ENCODE measurements at regions not wholly inside any gene's neighbourhood (a gene's known extent, or its start where the extent isn't known, plus 50 kb on each side); places are given as distances from the start of the nearest gene placed in this dataset.

- ATAC-seq, result peak; percentile 74
- intact Hi-C loops (cut with DNase I), result loop anchor here (10.0 kb wide), 1 partner anchor 337 kb away; the partner anchor contains the start of gene MYCN
- no peak for DNase-seq (ENCODE audit: low spot score)
These were observed 341.3 kb downstream of the MYCN start for GRCh38 chr2:16281451-16282335.

- DNase-seq (ENCODE audit: low spot score) (no peak), ATAC-seq (no peak)
- intact Hi-C loops (cut with DNase I), result loop anchor here (10.0 kb wide), 1 partner anchor 335 kb away; the partner anchor contains the start of gene MYCN
These were observed 339.7 kb downstream of the MYCN start for GRCh38 chr2:16280081-16280480.

- DNase-seq (ENCODE audit: low spot score) (no peak), ATAC-seq (no peak)
- intact Hi-C loops (cut with DNase I), result loop anchor here (10.0 kb wide), 1 partner anchor 335 kb away; the partner anchor contains the start of gene MYCN
These were observed 339.3 kb downstream of the MYCN start for GRCh38 chr2:16279641-16280040.

- DNase-seq (ENCODE audit: low spot score) (no peak), ATAC-seq (no peak)
- intact Hi-C loops (cut with DNase I), result no loop called here
These were observed 338.8 kb downstream of the MYCN start for GRCh38 chr2:16279201-16279570.

GRCh38 chr2:16278421-16279200, 338.3 kb downstream of the MYCN start:
- intact Hi-C loops (cut with DNase I), result no loop called here
- ATAC-seq, result no peak
- no peak for DNase-seq (ENCODE audit: low spot score)

GRCh38 chr2:16277117-16277516, 336.8 kb downstream of the MYCN start:
- intact Hi-C loops (cut with DNase I), result no loop called here
- DNase-seq (ENCODE audit: low spot score), result no peak
- ATAC-seq, result no peak

GRCh38 chr2:16275661-16276060, 335.3 kb downstream of the MYCN start:
- DNase-seq (ENCODE audit: low spot score) (no peak), ATAC-seq (no peak)
- intact Hi-C loops (cut with DNase I), result no loop called here

GRCh38 chr2:16275131-16275530, 334.8 kb downstream of the MYCN start:
- no peak for DNase-seq (ENCODE audit: low spot score)
- intact Hi-C loops (cut with DNase I), result no loop called here
- ATAC-seq, result no peak

- ATAC-seq, result no peak
- no peak for DNase-seq (ENCODE audit: low spot score)
- intact Hi-C loops (cut with DNase I), result no loop called here
These were observed 332.8 kb downstream of the MYCN start for GRCh38 chr2:16273111-16273510.

- intact Hi-C loops (cut with DNase I), result no loop called here
These were observed 331.9 kb downstream of the MYCN start for GRCh38 chr2:16272038-16272788.

GRCh38 chr2:16271231-16271896, 331.0 kb downstream of the MYCN start:
- no peak for DNase-seq (ENCODE audit: low spot score)
- intact Hi-C loops (cut with DNase I), result no loop called here
- no peak for ATAC-seq

More at GRCh38 chr2:16272038-16272788, 331.9 kb downstream of the MYCN start:
- no peak for DNase-seq (ENCODE audit: low spot score)
- no peak for ATAC-seq

GRCh38 chr2:16270441-16270840, 330.1 kb downstream of the MYCN start:
- ATAC-seq (no peak), DNase-seq (ENCODE audit: low spot score) (no peak)
- intact Hi-C loops (cut with DNase I), result no loop called here

GRCh38 chr2:16268301-16269000, 328.1 kb downstream of the MYCN start:
- intact Hi-C loops (cut with DNase I), result no loop called here

GRCh38 chr2:16266571-16266970, 326.2 kb downstream of the MYCN start:
- intact Hi-C loops (cut with DNase I), result no loop called here
- ATAC-seq, result no peak
- DNase-seq (ENCODE audit: low spot score), result no peak

More at GRCh38 chr2:16268301-16269000, 328.1 kb downstream of the MYCN start:
- no peak for ATAC-seq
- no peak for DNase-seq (ENCODE audit: low spot score)

- DNase-seq (ENCODE audit: low spot score) (no peak), ATAC-seq (no peak)
- intact Hi-C loops (cut with DNase I), result no loop called here
These were observed 324.7 kb downstream of the MYCN start for GRCh38 chr2:16264931-16265540.

- ATAC-seq (no peak), DNase-seq (ENCODE audit: low spot score) (no peak)
- intact Hi-C loops (cut with DNase I), result no loop called here
These were observed 324.1 kb downstream of the MYCN start for GRCh38 chr2:16264491-16264890.

- ATAC-seq (no peak), DNase-seq (ENCODE audit: low spot score) (no peak)
- intact Hi-C loops (cut with DNase I), result no loop called here
These were observed 323.0 kb downstream of the MYCN start for GRCh38 chr2:16263241-16263890.
